BJ (cell line): ENCODE measurements at regions not wholly inside any gene's neighbourhood (a gene's known extent, or its start where the extent isn't known, plus 50 kb on each side); places are given as distances from the start of the nearest gene placed in this dataset.

Experiments used
- CTCF ChIA-PET: fragments of 350-600 bp; formaldehyde crosslinking; extraction: SDS; loops from one replicate; lab custom pipeline; 2021; ENCODE audit warnings: antibody characterized with exemption, inconsistent platforms; lab: Yijun Ruan, JAX
- POLR2A ChIA-PET: fragments of 300-600 bp; sonication (Branson Sonifier 250); formaldehyde crosslinking; extraction: SDS; loops from one replicate; lab custom pipeline; 2021; ENCODE audit warnings: antibody characterized with exemption; lab: Charles Lee
- DNase-seq: peaks from one replicate; pipeline ENCODE4 v3.0.0-alpha.2; 2011; ENCODE audit warnings: low read depth
- H3K27me3 ChIP-seq: 2 replicates; pipeline ENCODE4 v1.6.0; 2011; ENCODE audit warnings: low read length; ENCODE audit not compliant: control insufficient read depth, insufficient read depth
- H3K36me3 ChIP-seq: 2 replicates; pipeline ENCODE4 v1.5.1; 2011; ENCODE audit warnings: low read length; ENCODE audit not compliant: control insufficient read depth, insufficient read depth
- H3K4me3 ChIP-seq: 2 replicates; pipeline ENCODE4 v1.5.1; 2011; ENCODE audit warnings: low read depth, mild to moderate bottlenecking, control low read depth, low read length
- TF ChIP-seq, protein P1 (sequence below): IDR thresholded peaks from 2 replicates; pipeline ENCODE4 v1.5.1; 2011; ENCODE audit warnings: low read depth, mild to moderate bottlenecking, control low read depth, inconsistent platforms, low read length, moderate library complexity; ENCODE audit not compliant: insufficient read depth

DNA sequence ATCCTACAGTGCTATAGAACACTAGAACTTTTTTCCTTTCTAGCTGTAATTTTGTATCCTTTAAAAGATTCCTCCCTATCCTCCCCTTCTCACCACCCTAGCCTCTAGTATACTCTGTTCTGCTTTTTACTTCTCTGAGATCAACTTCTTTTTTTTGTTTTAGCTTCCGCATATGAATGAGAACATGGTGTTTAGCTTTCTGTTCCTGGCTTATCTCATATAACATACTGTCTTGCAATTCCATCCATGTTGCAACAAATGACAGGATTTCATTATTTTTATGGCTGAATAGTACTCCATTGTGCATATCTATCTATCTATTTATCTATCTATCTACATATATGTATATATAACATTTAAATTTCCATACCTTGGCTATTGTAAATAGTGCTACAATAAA lies 126.0 kb upstream of the MAN2A1 start:
- Histone ChIP-seq H3K36me3 (no peaks in the 10 kb centered on the region), H3K4me3 (no peak overlapping the region), H3K27me3 (no peaks in the 10 kb centered on the region)
- TF ChIP-seq, protein P1, sequence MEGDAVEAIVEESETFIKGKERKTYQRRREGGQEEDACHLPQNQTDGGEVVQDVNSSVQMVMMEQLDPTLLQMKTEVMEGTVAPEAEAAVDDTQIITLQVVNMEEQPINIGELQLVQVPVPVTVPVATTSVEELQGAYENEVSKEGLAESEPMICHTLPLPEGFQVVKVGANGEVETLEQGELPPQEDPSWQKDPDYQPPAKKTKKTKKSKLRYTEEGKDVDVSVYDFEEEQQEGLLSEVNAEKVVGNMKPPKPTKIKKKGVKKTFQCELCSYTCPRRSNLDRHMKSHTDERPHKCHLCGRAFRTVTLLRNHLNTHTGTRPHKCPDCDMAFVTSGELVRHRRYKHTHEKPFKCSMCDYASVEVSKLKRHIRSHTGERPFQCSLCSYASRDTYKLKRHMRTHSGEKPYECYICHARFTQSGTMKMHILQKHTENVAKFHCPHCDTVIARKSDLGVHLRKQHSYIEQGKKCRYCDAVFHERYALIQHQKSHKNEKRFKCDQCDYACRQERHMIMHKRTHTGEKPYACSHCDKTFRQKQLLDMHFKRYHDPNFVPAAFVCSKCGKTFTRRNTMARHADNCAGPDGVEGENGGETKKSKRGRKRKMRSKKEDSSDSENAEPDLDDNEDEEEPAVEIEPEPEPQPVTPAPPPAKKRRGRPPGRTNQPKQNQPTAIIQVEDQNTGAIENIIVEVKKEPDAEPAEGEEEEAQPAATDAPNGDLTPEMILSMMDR, result no peak
- POLR2A ChIA-PET, result interaction anchor here (0.6 kb wide), 1 partner anchor 1294 kb away, joined by 4 read pairs; no protein-coding TSS in a partner anchor
- CTCF ChIA-PET, result no interaction called here
- DNase-seq, result no peak

GRCh38 chr5:109563189-109563588 lies 126.5 kb upstream of the MAN2A1 start:
- no peak for DNase-seq
- TF ChIP-seq, protein P1, result no peak
- ChIA-PET CTCF (no interaction called here), POLR2A (no interaction called here)
- Histone ChIP-seq H3K4me3 (no peak overlapping the region), H3K36me3 (no peaks in the 10 kb centered on the region), H3K27me3 (no peaks in the 10 kb centered on the region)

DNA sequence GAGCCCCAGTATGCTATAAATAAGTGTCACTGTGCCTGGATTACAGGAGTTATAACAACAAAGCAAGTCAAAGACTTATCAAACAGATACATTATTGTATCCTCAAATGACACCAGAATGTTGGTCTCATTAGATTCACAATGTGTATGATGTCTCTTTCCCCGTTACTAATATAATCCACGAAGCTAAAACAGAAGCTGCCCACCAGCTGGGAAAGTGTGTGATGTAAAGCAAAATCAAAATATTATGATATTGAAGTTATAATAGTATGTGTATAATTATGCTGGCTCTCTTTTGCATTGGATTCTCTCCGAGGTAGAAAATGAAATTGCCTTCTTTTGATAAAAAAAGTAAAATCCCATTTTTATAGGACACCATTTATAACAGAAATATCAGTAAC lies 127.3 kb upstream of the MAN2A1 start:
- TF ChIP-seq, protein P1, result no peak
- no peaks in the 10 kb centered on the region for H3K27me3 ChIP-seq
- POLR2A ChIA-PET, result no interaction called here
- CTCF ChIA-PET, result no interaction called here
- H3K36me3 ChIP-seq, result no peaks in the 10 kb centered on the region
- DNase-seq, result no peak
- no peak overlapping the region for H3K4me3 ChIP-seq

DNA sequence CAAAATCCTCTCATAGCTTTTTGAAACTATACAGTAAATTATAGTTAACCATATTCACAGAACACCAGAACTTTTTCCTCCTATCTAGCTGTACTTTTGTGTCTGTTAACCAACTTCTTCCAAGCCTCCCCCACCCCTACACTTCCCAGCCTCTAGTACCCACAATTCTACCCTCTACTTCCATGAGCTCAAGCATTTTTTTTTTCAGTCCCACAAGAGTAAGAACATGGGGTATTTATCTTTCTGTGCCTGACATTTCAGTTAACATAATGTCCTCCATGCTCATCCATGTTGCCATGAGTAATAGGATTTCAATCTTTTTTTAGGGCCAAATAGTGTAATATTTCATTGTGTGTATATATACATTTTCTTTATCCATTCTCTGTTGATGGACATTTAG lies 128.3 kb upstream of the MAN2A1 start:
- H3K4me3 ChIP-seq, result no peak overlapping the region
- ChIA-PET CTCF (interaction anchor here (0.6 to 0.9 kb wide), 2 partner anchors 115 to 539 kb away, joined by 3 to 4 read pairs; no protein-coding TSS in a partner anchor), POLR2A (no interaction called here)
- DNase-seq, result no peak
- no peaks in the 10 kb centered on the region for H3K27me3 ChIP-seq
- H3K36me3 ChIP-seq, result no peaks in the 10 kb centered on the region
- TF ChIP-seq, protein P1, result no peak

DNA sequence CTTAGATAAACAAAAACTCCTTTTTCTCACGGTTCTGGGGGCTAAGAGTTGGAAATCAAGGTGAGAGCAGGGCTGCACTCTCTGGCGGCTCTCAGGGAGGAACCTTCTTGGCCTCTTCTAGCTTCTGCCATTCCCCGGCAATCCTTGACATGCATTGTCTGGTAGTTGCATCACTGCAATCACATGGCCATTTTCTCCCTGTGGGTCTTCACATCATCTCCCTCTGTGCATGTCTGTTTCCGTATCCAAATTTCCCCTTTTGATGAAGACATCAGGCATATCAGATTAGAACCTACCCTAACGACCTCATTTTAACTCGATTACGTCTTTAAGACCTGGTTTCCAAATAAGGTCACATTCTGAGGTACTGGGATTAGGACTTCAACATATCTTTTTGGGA lies 129.2 kb upstream of the MAN2A1 start:
- ChIA-PET POLR2A (no interaction called here), CTCF (no interaction called here)
- H3K27me3 ChIP-seq, result no peaks in the 10 kb centered on the region
- no peak for DNase-seq
- TF ChIP-seq, protein P1, result no peak
- no peak overlapping the region for H3K4me3 ChIP-seq
- no peaks in the 10 kb centered on the region for H3K36me3 ChIP-seq
